ENCODE measurements at regions not wholly inside any gene's neighbourhood (a gene's known extent, or its start where the extent isn't known, plus 50 kb on each side); places are given as distances from the start of the nearest gene placed in this dataset.

DNA sequence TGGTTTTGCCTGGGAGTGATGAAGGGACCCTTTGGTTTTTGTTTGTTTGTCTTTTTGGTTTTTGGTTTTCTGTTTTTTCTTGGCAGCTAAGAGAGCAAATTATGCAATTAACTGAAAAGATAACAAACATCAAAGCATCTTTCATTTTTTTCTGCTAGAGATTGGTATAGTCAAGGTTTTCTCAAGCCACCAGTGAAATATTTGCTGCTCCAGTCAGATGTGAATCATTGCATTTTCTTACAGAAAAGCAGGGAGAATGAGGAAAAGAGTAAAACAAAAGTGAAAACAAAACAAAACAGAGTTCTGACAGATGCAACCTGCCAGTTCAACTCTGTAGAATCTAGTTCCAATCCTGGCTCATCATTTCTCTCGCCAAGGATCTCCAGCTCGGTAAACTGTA, 660.7 kb downstream of the DSC3 start (continued):
- TF ChIP-seq ZBTB4 (CRISPR knock-in tag; IDR thresholded peaks at IDR 0.05; ENCODE audit: borderline replicate concordance) (no peak), ZNF7 (CRISPR knock-in tag; IDR thresholded peaks at IDR 0.05) (no peak), FOXP1 (IDR thresholded peaks at IDR 0.05) (no peak), FOXP1 (CRISPR knock-in tag; IDR thresholded peaks at IDR 0.05) (no peak)

GRCh38 chr18:30378097-30378496, 664.4 kb downstream of the DSC3 start:
- DNase-seq (ENCODE audit: low spot score) (no peak), FAIRE-seq (no peak), ATAC-seq (no peak)
- TF ChIP-seq AKAP8 (CRISPR knock-in tag; IDR thresholded peaks at IDR 0.05) (no peak), GTF3A (CRISPR knock-in tag; conservative IDR thresholded peaks at IDR 0.05) (no peak), U2AF2 (IDR thresholded peaks at IDR 0.05; ENCODE audit: low read depth, low read length) (no peak), MZF1 (CRISPR knock-in tag; IDR thresholded peaks at IDR 0.05; ENCODE audit: borderline replicate concordance) (no peak), ZKSCAN8 (CRISPR knock-in tag; IDR thresholded peaks at IDR 0.05; ENCODE audit: borderline replicate concordance) (no peak), ZNF589 (CRISPR knock-in tag; conservative IDR thresholded peaks at IDR 0.05) (no peak)
- TF ChIP-seq, protein P1, sequence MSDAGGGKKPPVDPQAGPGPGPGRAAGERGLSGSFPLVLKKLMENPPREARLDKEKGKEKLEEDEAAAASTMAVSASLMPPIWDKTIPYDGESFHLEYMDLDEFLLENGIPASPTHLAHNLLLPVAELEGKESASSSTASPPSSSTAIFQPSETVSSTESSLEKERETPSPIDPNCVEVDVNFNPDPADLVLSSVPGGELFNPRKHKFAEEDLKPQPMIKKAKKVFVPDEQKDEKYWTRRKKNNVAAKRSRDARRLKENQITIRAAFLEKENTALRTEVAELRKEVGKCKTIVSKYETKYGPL (CRISPR knock-in tag; IDR thresholded peaks at IDR 0.05) = no peak
- no TSS peak for BruUV-seq (replicated peaks)
- intact Hi-C loops (cut with micrococcal nuclease; ENCODE audit: unreplicated experiment) (loop anchor here (10.0 kb wide), 1 partner anchor 597 kb away; no protein-coding TSS in a partner anchor), in situ Hi-C loops (cut with HindIII; ENCODE audit: extremely low pct_ligation_motif_present, low pct_unique_long_range_greater_than_20kb) (no loop called here)
- Histone ChIP-seq H2AFZ (ENCODE audit: low read length) (no peak overlapping the region), H3K36me3 (replicated peaks in 1 of 2; ENCODE audit: control insufficient read depth in 1 of 2, insufficient read depth in 2 of 2, low read length in 2 of 2) (no peaks in the 10 kb centered on the region), H3K4me3 (replicated peaks in 1 of 3; ENCODE audit: insufficient read depth in 1 of 3, low read depth in 2 of 3, low read length in 3 of 3) (no peak overlapping the region), H3K9ac (ENCODE audit: insufficient read depth, low read depth, low read length) (no peak overlapping the region), H3K27me3 (ENCODE audit: control insufficient read depth in 1 of 2, insufficient read depth in 2 of 2, low read length in 2 of 2) (no peaks in the 10 kb centered on the region; a peak in 1 of 5 replicates), H3K27ac (ENCODE audit: extremely low read length, insufficient read depth, low read length) (no peak overlapping the region), H3K4me2 (ENCODE audit: low read depth, low read length) (no peak overlapping the region), H3K9me3 (ENCODE audit: low read length) (no peaks in the 10 kb centered on the region), H3K79me2 (ENCODE audit: insufficient read depth, low read length) (no peaks in the 10 kb centered on the region), H4K20me1 (ENCODE audit: insufficient read depth, low read length) (no peaks in the 10 kb centered on the region), H3K4me1 (ENCODE audit: insufficient read depth, low read length) (no peaks in the 10 kb centered on the region)
- ChIA-PET POLR2A (no interaction called here), CTCF (ENCODE audit: low intra/inter-chr PET ratio, low total read pairs) (no interaction called here)
- 0% methylated on average over 1 of the region's 1 CpG for WGBS (ENCODE audit: low lambda C conversion rate)
